ENCODE measurements at regions not wholly inside any gene's neighbourhood (a gene's known extent, or its start where the extent isn't known, plus 50 kb on each side); places are given as distances from the start of the nearest gene placed in this dataset.
"Not testable (repeated sequence)": the region's sequence is repeated elsewhere in the genome, so short reads cannot be mapped to it uniquely, and the experiment has no call there.

DNA sequence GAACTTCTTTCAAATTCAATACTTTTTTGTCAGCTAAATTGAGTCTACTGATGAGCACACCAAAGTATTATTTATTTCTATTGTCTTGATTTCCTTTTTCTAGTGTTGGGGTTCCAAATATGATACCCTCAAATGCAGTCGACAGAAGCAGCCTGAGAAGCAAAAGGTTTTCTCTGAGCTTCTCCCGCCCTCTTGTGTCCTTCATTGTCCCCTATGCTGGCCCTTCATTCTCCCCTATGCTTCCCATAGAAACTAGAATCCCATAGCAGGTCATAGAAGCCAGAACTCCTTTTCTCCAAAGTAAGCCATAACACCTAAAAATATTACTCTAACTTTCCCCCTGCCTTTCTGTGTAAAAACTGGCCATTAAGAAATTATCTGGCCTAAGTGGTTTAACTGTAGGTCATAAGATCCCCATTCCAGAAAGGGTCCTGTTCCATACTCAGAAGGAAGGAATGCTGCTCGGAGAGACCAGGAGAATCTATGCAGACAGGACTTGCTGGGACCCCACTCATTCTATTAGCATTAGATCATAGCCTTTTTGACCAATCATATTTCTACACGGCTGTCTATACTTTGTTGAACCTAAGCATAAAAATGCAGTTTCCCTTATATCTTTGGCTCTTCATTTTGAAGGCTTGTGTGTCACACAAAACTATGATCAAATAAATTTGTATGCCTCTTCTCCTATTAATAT lies 764.6 kb upstream of the PKDCC start:
- no peak overlapping the region for H3K4me3 Mint-ChIP-seq
- H3K27me3 Mint-ChIP-seq = no peaks in the 10 kb centered on the region
- H3K9me3 Mint-ChIP-seq = no peaks in the 10 kb centered on the region
- H3K27ac Mint-ChIP-seq = no peak overlapping the region
- DNase-seq = no peak
- H3K4me1 Mint-ChIP-seq = no peaks in the 10 kb centered on the region
- no peaks in the 10 kb centered on the region for H3K36me3 Mint-ChIP-seq (ENCODE audit: low read depth)
- intact Hi-C loops (cut with micrococcal nuclease) = no loop called here

GRCh38 chr2:41293491-41293890 lies 754.3 kb upstream of the PKDCC start:
- H3K27ac Mint-ChIP-seq = no peak overlapping the region
- no peaks in the 10 kb centered on the region for H3K9me3 Mint-ChIP-seq
- H3K36me3 Mint-ChIP-seq (ENCODE audit: low read depth) = no peaks in the 10 kb centered on the region
- intact Hi-C loops (cut with micrococcal nuclease) = no loop called here
- no peaks in the 10 kb centered on the region for H3K27me3 Mint-ChIP-seq
- no peaks in the 10 kb centered on the region for H3K4me1 Mint-ChIP-seq
- H3K4me3 Mint-ChIP-seq = no peak overlapping the region
- DNase-seq = no peak

DNA sequence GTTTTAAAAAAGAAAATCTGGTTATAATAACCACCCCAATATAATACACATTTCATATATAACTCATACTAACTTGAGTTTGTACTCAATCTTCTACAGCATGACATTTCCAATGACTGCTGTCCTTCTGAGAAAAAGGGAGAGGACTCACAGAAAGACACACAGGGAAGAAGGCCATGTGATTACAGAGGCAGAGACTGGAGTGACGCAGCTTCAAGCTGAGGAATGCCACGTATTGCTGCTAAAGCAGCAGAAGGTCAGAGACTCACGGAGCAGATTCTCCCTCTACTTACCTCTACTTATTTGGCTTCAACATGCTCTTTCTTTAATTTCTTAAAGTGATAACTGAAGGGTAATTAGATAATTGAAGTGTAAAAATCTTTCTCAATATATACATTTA lies 753.5 kb upstream of the PKDCC start:
- Mint-ChIP-seq H3K4me3 (no peak overlapping the region), H3K27me3 (no peaks in the 10 kb centered on the region), H3K27ac (no peak overlapping the region), H3K4me1 (no peaks in the 10 kb centered on the region), H3K36me3 (ENCODE audit: low read depth) (no peaks in the 10 kb centered on the region), H3K9me3 (no peaks in the 10 kb centered on the region)
- DNase-seq = no peak
- intact Hi-C loops (cut with micrococcal nuclease) = no loop called here

- Mint-ChIP-seq H3K36me3 (ENCODE audit: low read depth) (no peaks in the 10 kb centered on the region), H3K27me3 (no peaks in the 10 kb centered on the region), H3K4me1 (no peaks in the 10 kb centered on the region), H3K27ac (no peak overlapping the region), H3K9me3 (no peaks in the 10 kb centered on the region), H3K4me3 (no peak overlapping the region)
- no peak for DNase-seq
- intact Hi-C loops (cut with micrococcal nuclease) = no loop called here
Measured at GRCh38 chr2:41313082-41313481, 734.7 kb upstream of the PKDCC start.

GRCh38 chr2:41314511-41315070 lies 733.2 kb upstream of the PKDCC start:
- H3K4me1 Mint-ChIP-seq = no peaks in the 10 kb centered on the region
- no peak overlapping the region for H3K4me3 Mint-ChIP-seq
- DNase-seq = no peak
- intact Hi-C loops (cut with micrococcal nuclease) = no loop called here
- no peaks in the 10 kb centered on the region for H3K36me3 Mint-ChIP-seq (ENCODE audit: low read depth)
- no peaks in the 10 kb centered on the region for H3K27me3 Mint-ChIP-seq
- H3K27ac Mint-ChIP-seq = no peak overlapping the region
- no peaks in the 10 kb centered on the region for H3K9me3 Mint-ChIP-seq

GRCh38 chr2:41319437-41319836 lies 728.4 kb upstream of the PKDCC start:
- H3K27ac Mint-ChIP-seq = no peak overlapping the region
- H3K27me3 Mint-ChIP-seq = no peaks in the 10 kb centered on the region
- no peaks in the 10 kb centered on the region for H3K36me3 Mint-ChIP-seq (ENCODE audit: low read depth)
- DNase-seq = no peak
- H3K4me1 Mint-ChIP-seq = no peaks in the 10 kb centered on the region
- H3K9me3 Mint-ChIP-seq = no peaks in the 10 kb centered on the region
- H3K4me3 Mint-ChIP-seq = no peak overlapping the region
- intact Hi-C loops (cut with micrococcal nuclease) = no loop called here

DNA sequence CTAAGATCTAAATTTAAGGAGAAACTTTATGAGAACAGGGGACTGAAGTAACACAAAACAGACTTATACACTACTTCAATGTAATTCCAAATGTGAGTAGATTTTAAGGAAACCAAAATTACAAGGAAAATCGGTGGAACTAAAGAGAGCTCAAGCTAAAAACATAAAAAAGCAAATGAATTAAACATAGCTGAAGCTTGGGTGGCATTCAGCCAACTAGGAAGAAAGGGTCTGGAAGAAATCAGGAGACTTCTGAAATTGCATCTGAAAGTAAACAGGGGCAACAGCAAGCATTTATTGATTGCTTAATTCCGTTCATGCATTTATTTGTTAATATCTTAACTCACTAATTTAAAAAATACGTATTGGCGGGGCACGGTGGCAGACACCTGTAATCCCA lies 727.3 kb upstream of the PKDCC start:
- Mint-ChIP-seq H3K36me3 (ENCODE audit: low read depth) (no peaks in the 10 kb centered on the region), H3K9me3 (no peaks in the 10 kb centered on the region), H3K4me1 (no peaks in the 10 kb centered on the region), H3K4me3 (no peak overlapping the region), H3K27ac (no peak overlapping the region), H3K27me3 (no peaks in the 10 kb centered on the region)
- DNase-seq = no peak
- intact Hi-C loops (cut with micrococcal nuclease) = no loop called here

DNA sequence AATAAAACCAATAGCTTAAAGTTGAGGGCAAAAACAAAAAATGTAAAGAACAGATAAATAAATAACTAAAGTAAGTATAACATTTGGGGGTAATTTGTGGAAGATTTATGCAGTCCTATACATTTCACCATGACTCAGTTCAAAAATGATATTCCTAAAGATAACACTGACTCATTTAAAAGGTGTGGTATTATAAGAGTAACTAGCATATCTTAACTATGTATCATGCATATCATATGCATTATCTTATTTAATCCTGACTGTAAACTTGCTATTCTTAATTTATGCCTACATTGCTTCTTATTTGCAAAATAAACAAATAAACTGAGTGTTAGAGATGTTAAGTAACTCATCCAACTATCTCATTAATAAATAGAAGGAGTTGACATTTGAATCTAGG lies 726.5 kb upstream of the PKDCC start:
- H3K4me3 Mint-ChIP-seq = no peak overlapping the region
- intact Hi-C loops (cut with micrococcal nuclease) = no loop called here
- no peaks in the 10 kb centered on the region for H3K36me3 Mint-ChIP-seq (ENCODE audit: low read depth)
- no peaks in the 10 kb centered on the region for H3K9me3 Mint-ChIP-seq
- H3K4me1 Mint-ChIP-seq = no peaks in the 10 kb centered on the region
- H3K27me3 Mint-ChIP-seq = no peaks in the 10 kb centered on the region
- DNase-seq = no peak
- H3K27ac Mint-ChIP-seq = no peak overlapping the region

DNA sequence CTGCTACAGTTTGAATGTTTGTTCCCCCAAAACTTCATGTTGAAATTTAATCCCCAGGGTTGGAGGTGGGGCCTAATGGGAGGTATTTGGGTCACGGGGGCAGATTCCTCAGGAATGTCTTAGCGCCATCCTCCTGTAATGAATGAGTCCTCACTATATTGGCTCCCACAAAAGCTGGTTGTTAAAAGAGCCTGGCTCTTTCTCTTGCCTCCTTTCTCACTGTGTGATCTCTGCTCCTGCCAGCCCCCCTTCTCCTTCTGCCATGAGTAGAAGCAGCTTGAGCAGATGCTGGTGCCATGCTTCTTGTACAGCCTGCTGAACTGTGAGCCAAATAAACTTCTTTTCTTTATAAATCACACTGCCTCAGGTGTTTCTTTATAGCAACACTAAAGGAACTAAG lies 721.0 kb upstream of the PKDCC start:
- intact Hi-C loops (cut with micrococcal nuclease) = no loop called here
- no peaks in the 10 kb centered on the region for H3K36me3 Mint-ChIP-seq (ENCODE audit: low read depth)
- H3K4me1 Mint-ChIP-seq = no peaks in the 10 kb centered on the region
- no peaks in the 10 kb centered on the region for H3K9me3 Mint-ChIP-seq
- H3K27ac Mint-ChIP-seq = no peak overlapping the region
- no peak overlapping the region for H3K4me3 Mint-ChIP-seq
- no peaks in the 10 kb centered on the region for H3K27me3 Mint-ChIP-seq
- no peak for DNase-seq

GRCh38 chr2:41329040-41329439 lies 718.8 kb upstream of the PKDCC start:
- Mint-ChIP-seq H3K36me3 (ENCODE audit: low read depth) (no peaks in the 10 kb centered on the region), H3K27me3 (no peaks in the 10 kb centered on the region), H3K4me1 (no peaks in the 10 kb centered on the region), H3K27ac (no peak overlapping the region), H3K9me3 (no peaks in the 10 kb centered on the region), H3K4me3 (no peak overlapping the region)
- intact Hi-C loops (cut with micrococcal nuclease) = no loop called here
- DNase-seq = no peak

DNA sequence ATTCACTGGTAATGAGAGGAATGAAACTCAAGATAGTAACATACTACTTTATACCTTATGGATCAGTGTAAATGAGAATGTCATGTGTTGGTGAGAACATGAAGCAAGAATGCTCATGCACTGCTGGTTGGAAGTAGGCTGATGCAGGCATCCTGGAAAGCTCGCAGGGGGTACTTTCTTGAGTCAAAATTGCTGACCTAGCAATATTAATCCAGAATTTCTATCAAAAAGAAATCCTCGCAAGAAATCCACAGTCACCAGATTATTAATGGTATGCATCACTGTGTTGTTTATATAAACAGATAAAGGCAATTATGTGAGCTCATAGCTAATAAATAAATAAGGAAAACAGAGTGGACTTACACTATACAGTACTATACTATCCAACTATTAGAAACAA lies 713.7 kb upstream of the PKDCC start:
- DNase-seq = no peak
- H3K4me3 Mint-ChIP-seq = no peak overlapping the region
- no peaks in the 10 kb centered on the region for H3K9me3 Mint-ChIP-seq
- intact Hi-C loops (cut with micrococcal nuclease) = no loop called here
- H3K27me3 Mint-ChIP-seq = no peaks in the 10 kb centered on the region
- H3K36me3 Mint-ChIP-seq (ENCODE audit: low read depth) = no peaks in the 10 kb centered on the region
- no peak overlapping the region for H3K27ac Mint-ChIP-seq
- H3K4me1 Mint-ChIP-seq = no peaks in the 10 kb centered on the region

- H3K27ac Mint-ChIP-seq; intact Hi-C loops (cut with micrococcal nuclease); H3K4me3 Mint-ChIP-seq; DNase-seq; H3K4me1 Mint-ChIP-seq; H3K9me3 Mint-ChIP-seq; H3K27me3 Mint-ChIP-seq; H3K36me3 Mint-ChIP-seq (ENCODE audit: low read depth): not testable (repeated sequence)
Measured at GRCh38 chr2:41335573-41335972, 712.2 kb upstream of the PKDCC start.

DNA sequence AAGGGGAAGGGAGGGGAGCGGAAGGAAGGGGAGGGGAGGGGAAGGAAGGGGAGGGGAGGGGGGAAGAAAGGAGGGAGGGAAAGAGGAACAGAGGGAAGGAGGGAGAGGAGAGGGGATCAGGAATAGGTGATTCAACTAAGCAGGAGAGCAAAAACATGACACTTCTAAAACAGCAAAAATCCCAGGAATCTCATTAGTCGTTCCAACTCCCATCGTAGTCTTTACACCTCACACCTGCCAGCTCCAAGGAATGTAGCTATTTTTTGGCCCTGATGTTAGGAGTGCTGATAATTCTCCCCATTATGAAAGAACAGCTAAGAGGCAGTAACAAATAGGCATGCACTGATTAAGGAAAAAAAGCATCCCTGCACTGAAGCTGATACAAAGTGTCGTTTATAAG lies 709.9 kb upstream of the PKDCC start:
- H3K4me3 Mint-ChIP-seq = no peak overlapping the region
- H3K4me1 Mint-ChIP-seq = no peaks in the 10 kb centered on the region
- no peak for DNase-seq
- H3K9me3 Mint-ChIP-seq = no peaks in the 10 kb centered on the region
- no peaks in the 10 kb centered on the region for H3K27me3 Mint-ChIP-seq
- no peaks in the 10 kb centered on the region for H3K36me3 Mint-ChIP-seq (ENCODE audit: low read depth)
- H3K27ac Mint-ChIP-seq = no peak overlapping the region
- intact Hi-C loops (cut with micrococcal nuclease) = no loop called here

DNA sequence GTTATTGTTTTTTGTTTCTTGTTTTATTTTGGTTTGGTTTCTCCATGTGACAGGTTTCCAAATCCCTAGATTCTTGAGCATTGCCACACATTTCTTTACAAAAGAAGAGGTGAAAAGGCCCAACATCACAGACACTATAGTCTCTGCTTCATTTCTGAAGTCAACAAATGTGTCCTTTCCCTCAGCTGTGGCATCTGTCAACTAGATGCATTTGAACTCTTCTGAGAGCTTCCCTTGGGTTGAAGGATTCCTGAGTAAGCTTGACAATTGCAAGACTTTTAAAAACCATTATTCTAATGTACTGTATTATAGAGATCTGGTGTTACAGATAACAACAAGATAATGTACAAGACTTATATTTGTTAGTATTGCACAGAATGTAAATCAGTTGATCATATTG lies 703.3 kb upstream of the PKDCC start:
- Mint-ChIP-seq H3K4me3 (no peak overlapping the region), H3K27ac (no peak overlapping the region), H3K4me1 (no peaks in the 10 kb centered on the region), H3K27me3 (no peaks in the 10 kb centered on the region), H3K9me3 (no peaks in the 10 kb centered on the region), H3K36me3 (ENCODE audit: low read depth) (no peaks in the 10 kb centered on the region)
- DNase-seq = no peak
- intact Hi-C loops (cut with micrococcal nuclease) = no loop called here

GRCh38 chr2:41353060-41353459 lies 694.8 kb upstream of the PKDCC start:
- no peaks in the 10 kb centered on the region for H3K36me3 Mint-ChIP-seq (ENCODE audit: low read depth)
- intact Hi-C loops (cut with micrococcal nuclease) = no loop called here
- H3K4me1 Mint-ChIP-seq = no peaks in the 10 kb centered on the region
- H3K27ac Mint-ChIP-seq = no peak overlapping the region
- H3K4me3 Mint-ChIP-seq = no peak overlapping the region
- H3K9me3 Mint-ChIP-seq = no peaks in the 10 kb centered on the region
- H3K27me3 Mint-ChIP-seq = no peaks in the 10 kb centered on the region
- DNase-seq = no peak

Data from activated CD4-positive, alpha-beta T cell treated with anti-CD3 and anti-CD28 coated beads, Interleukin-2, amount 10 ng/mL, durations not matched to agents 24 days and 14 days (primary cell).